SU-DHL-6 (cell line): ENCODE measurements at regions not wholly inside any gene's neighbourhood (a gene's known extent, or its start where the extent isn't known, plus 50 kb on each side); places are given as distances from the start of the nearest gene placed in this dataset.

ENCODE experiments used
- H2AFZ ChIP-seq: fragments of 200-600 bp; sonication (generic); 2 replicates; pipeline ENCODE4 v1.6.1; 2014; ENCODE audit warnings: low read depth, mild to moderate bottlenecking, moderate library complexity, mixed read lengths, antibody characterized with exemption, low read length; ENCODE audit not compliant: severe bottlenecking
- H3F3A ChIP-seq: fragments of 200-600 bp; shearing (Covaris generic); 2 replicates; pipeline ENCODE4 v1.6.0; 2016; ENCODE audit warnings: antibody characterized with exemption, mild to moderate bottlenecking; ENCODE audit not compliant: insufficient read depth
- H3K27ac ChIP-seq: fragments of 200-600 bp; sonication (generic); 2 replicates; pipeline ENCODE4 v1.5.1; 2016; ENCODE audit warnings: low read depth, mild to moderate bottlenecking, low read length, moderate library complexity, mixed read lengths
- H3K27me3 ChIP-seq: fragments of 200-600 bp; sonication (generic), shearing (Covaris generic); 2 replicates; pipeline ENCODE4 v1.6.0; 2014; ENCODE audit warnings: mild to moderate bottlenecking, low read length
- H3K36me3 ChIP-seq: fragments of 200-600 bp; sonication (generic); 2 replicates; pipeline ENCODE4 v1.6.1; 2014; ENCODE audit warnings: mild to moderate bottlenecking, low read length, mixed read lengths
- H3K4me2 ChIP-seq: fragments of 300-600, 200-600 bp; shearing (Covaris generic), sonication (generic); 2 replicates; pipeline ENCODE4 v1.6.0; 2014; ENCODE audit warnings: low read length, low read depth, mild to moderate bottlenecking; ENCODE audit not compliant: poor library complexity, severe bottlenecking
- H3K4me3 ChIP-seq: fragments of 200-600 bp; sonication (generic); 2 replicates; pipeline ENCODE4 v1.5.1; 2014; ENCODE audit warnings: antibody characterized with exemption, low read length, mild to moderate bottlenecking, mixed read lengths; ENCODE audit not compliant: insufficient read depth, poor library complexity, severe bottlenecking
- H3K79me2 ChIP-seq: fragments of 200-600 bp; sonication (generic); 2 replicates; pipeline ENCODE4 v1.6.1; 2014; ENCODE audit warnings: mild to moderate bottlenecking, low read length, moderate library complexity; ENCODE audit not compliant: insufficient read depth
- H3K9ac ChIP-seq: fragments of 200-600 bp; sonication (generic); 2 replicates; pipeline ENCODE4 v1.7.0; 2014; ENCODE audit warnings: mild to moderate bottlenecking, low read length
- H3K9me2 ChIP-seq: fragments of 200-600 bp; sonication (generic); replicated peaks from 2 replicates; pipeline ENCODE4 v1.6.1; 2014; ENCODE audit warnings: low read length; ENCODE audit not compliant: insufficient read depth
- H3K9me3 ChIP-seq: fragments of 200-600 bp; sonication (generic); 2 replicates; pipeline ENCODE4 v1.6.1; 2014; ENCODE audit warnings: low read length, mixed read lengths; ENCODE audit not compliant: insufficient read depth
- H4K20me1 ChIP-seq: fragments of 200-600 bp; sonication (generic); 2 replicates; pipeline ENCODE4 v1.6.1; 2014; ENCODE audit warnings: low read depth, mild to moderate bottlenecking, antibody characterized with exemption, low read length, moderate library complexity, mixed read lengths
- CTCF ChIP-seq: fragments of 200-600 bp; sonication (generic); IDR thresholded peaks from one replicate; pipeline ENCODE4 v1.5.1; 2017; ENCODE audit warnings: antibody characterized with exemption, mild to moderate bottlenecking, low read length, moderate library complexity; ENCODE audit not compliant: insufficient read depth, poor library complexity, severe bottlenecking
- EZH2phosphoT487 ChIP-seq: fragments of 200-600 bp; sonication (generic), shearing (Covaris generic); conservative IDR thresholded peaks from 2 replicates; pipeline ENCODE4 v1.6.1; 2018; ENCODE audit warnings: mild to moderate bottlenecking, antibody characterized with exemption, low read length, moderate library complexity, mixed read lengths

- H3K27me3 ChIP-seq: no peaks in the 10 kb centered on the region
- H3F3A ChIP-seq: no peaks in the 10 kb centered on the region
- H3K27ac ChIP-seq: no peak overlapping the region
- TF ChIP-seq EZH2phosphoT487 (no peak), CTCF (no peak)
- H3K9me3 ChIP-seq: no peaks in the 10 kb centered on the region
- no peak overlapping the region for H3K4me3 ChIP-seq
- H2AFZ ChIP-seq: no peak overlapping the region
- H3K9ac ChIP-seq: no peak overlapping the region
- H3K36me3 ChIP-seq: no peaks in the 10 kb centered on the region
- H4K20me1 ChIP-seq: no peaks in the 10 kb centered on the region
- H3K79me2 ChIP-seq: no peaks in the 10 kb centered on the region
- no peak overlapping the region for H3K4me2 ChIP-seq
- H3K9me2 ChIP-seq: no peaks in the 10 kb centered on the region
These were observed 147.3 kb upstream of the DPH6 start for GRCh38 chr15:35693286-35693685.

GRCh38 chr15:35693886-35694285, 147.9 kb upstream of the DPH6 start:
- Histone ChIP-seq H2AFZ (no peak overlapping the region), H3F3A (no peaks in the 10 kb centered on the region), H3K27me3 (no peaks in the 10 kb centered on the region), H4K20me1 (no peaks in the 10 kb centered on the region), H3K36me3 (no peaks in the 10 kb centered on the region), H3K9ac (no peak overlapping the region), H3K4me3 (no peak overlapping the region), H3K4me2 (no peak overlapping the region), H3K9me2 (no peaks in the 10 kb centered on the region), H3K79me2 (no peaks in the 10 kb centered on the region), H3K9me3 (no peaks in the 10 kb centered on the region), H3K27ac (no peak overlapping the region)
- no peak for TF ChIP-seq CTCF
- TF ChIP-seq EZH2phosphoT487: no peak

- H3K36me3 ChIP-seq: no peaks in the 10 kb centered on the region
- no peaks in the 10 kb centered on the region for H3K79me2 ChIP-seq
- no peak overlapping the region for H3K4me3 ChIP-seq
- no peak overlapping the region for H3K27ac ChIP-seq
- H3K9me3 ChIP-seq: no peaks in the 10 kb centered on the region
- H3F3A ChIP-seq: no peaks in the 10 kb centered on the region
- no peaks in the 10 kb centered on the region for H4K20me1 ChIP-seq
- H2AFZ ChIP-seq: no peak overlapping the region
- no peak overlapping the region for H3K4me2 ChIP-seq
- H3K9me2 ChIP-seq: no peaks in the 10 kb centered on the region
- H3K9ac ChIP-seq: no peak overlapping the region
- H3K27me3 ChIP-seq: no peaks in the 10 kb centered on the region
- TF ChIP-seq CTCF (no peak), EZH2phosphoT487 (no peak)
These were observed 149.0 kb upstream of the DPH6 start for GRCh38 chr15:35695003-35695402.

- H3K27ac ChIP-seq: no peak overlapping the region
- H3K9me3 ChIP-seq: no peaks in the 10 kb centered on the region
- TF ChIP-seq CTCF: no peak
- TF ChIP-seq EZH2phosphoT487: no peak
These were observed 150.8 kb upstream of the DPH6 start for GRCh38 chr15:35696767-35697231.

More at GRCh38 chr15:35696767-35697231, 150.8 kb upstream of the DPH6 start:
- Histone ChIP-seq H2AFZ (no peak overlapping the region), H4K20me1 (no peaks in the 10 kb centered on the region), H3F3A (no peaks in the 10 kb centered on the region), H3K4me3 (no peak overlapping the region), H3K4me2 (no peak overlapping the region), H3K79me2 (no peaks in the 10 kb centered on the region), H3K27me3 (no peaks in the 10 kb centered on the region), H3K9me2 (no peaks in the 10 kb centered on the region), H3K36me3 (no peaks in the 10 kb centered on the region), H3K9ac (no peak overlapping the region)
